ENCODE measurements at regions not wholly inside any gene's neighbourhood (a gene's known extent, or its start where the extent isn't known, plus 50 kb on each side); places are given as distances from the start of the nearest gene placed in this dataset.

DNA sequence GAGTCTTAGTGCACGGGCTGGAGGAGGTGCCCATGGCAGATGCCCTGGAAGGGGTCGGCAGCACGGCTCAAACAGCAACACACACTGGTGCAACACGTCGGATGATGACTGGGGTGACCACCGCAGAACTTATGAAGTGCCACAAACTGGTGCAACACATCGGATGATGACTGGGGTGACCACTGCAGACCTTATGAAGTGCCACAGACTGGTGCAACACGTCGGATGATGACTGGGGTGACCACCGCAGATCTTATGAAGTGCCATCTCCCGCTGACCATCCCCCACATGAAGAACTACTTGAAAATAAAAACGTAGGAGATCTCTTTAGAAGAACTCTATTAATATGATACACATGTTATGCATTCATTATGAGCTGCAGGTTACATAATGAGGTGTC is 218.3 kb downstream of the TBXT start:
- H3K27me3 ChIP-seq, result peaks cover 15% of the 10 kb centered on the region; the same call in 1 of the 2 replicates
- no peak overlapping the region for H3K4me3 ChIP-seq
- H3K9me3 ChIP-seq (replicated peaks), result no peaks in the 10 kb centered on the region
- no peaks in the 10 kb centered on the region for H3K4me1 ChIP-seq
- H3K27ac ChIP-seq, result no peak overlapping the region
- DNase-seq, result no peak
- H3K36me3 ChIP-seq, result no peaks in the 10 kb centered on the region

DNA sequence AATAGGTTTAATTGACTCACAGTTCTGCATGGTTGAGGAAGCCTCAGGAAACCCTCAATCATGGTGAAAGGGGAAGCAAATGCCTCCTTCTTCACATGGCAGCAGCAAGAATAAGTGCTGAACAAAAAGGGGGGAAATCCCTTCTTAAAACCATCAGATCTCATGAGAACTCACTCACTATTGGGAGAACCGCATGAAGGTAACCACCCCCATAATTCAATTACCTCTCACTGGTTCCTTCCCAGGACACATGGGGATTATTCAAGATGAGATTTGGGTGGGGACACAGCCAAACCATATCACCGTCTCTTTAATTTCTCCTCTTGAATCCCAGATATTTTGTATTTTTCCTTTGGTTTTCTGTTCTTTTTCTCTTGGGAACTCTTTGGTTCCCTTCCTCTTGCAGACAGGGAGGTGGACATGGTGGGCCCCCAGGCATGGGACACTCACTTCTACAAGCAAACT is 223.6 kb downstream of the TBXT start:
- Histone ChIP-seq H3K9me3 (replicated peaks) (no peaks in the 10 kb centered on the region), H3K4me1 (no peaks in the 10 kb centered on the region), H3K4me3 (no peak overlapping the region), H3K27me3 (peaks cover 3% of the 10 kb centered on the region; the same call in 1 of the 2 replicates), H3K36me3 (no peaks in the 10 kb centered on the region), H3K27ac (no peak overlapping the region)
- DNase-seq, result no peak

DNA sequence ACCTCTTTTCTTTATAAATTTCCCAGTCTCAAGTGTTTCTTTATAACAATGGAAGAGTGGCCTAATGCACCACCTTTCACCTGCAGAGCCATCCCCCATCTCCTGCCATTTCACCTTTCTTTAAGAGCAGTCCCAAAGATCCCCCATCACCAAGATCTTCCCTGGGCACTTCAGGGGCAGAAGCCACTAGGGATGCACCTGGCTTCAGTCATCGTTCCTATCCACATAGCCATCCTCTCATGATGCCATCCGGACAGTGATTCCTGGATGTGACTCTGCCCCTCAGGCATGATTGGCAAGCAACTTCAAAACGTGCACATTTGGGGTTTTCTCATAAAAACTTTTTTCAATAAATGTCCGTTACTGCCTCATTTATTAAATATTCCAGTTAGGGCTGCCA is 225.9 kb downstream of the TBXT start:
- Histone ChIP-seq H3K27ac (no peak overlapping the region), H3K4me1 (no peaks in the 10 kb centered on the region), H3K4me3 (no peak overlapping the region), H3K9me3 (replicated peaks) (no peaks in the 10 kb centered on the region), H3K27me3 (peaks cover 3% of the 10 kb centered on the region; the same call in 1 of the 2 replicates), H3K36me3 (no peaks in the 10 kb centered on the region)
- no peak for DNase-seq

DNA sequence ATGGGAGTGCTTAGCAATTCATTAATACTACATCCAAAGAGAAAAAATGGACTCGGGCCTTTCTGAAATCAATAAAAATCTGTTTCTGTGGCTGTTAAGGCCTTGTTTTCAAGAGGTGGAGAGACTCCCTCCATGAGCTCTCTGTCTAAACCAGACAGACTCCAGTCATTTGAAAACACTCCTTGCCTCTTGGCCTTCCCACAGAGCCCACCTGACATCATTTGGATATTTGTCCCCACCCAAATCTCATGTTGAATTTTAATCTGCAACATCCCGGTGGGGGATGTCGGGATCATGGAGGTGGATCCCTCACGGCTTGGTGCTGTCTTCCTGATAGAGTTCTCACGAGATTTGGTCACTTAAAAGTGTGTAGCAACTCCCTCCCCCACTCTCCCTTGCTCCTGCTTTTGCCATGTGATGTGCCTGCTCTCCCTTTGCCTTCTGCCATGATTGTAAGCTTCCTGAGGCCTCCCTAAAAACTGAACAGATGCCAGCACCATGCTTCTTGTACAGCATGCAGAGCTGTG is 226.3 kb downstream of the TBXT start:
- Histone ChIP-seq H3K27ac (no peak overlapping the region), H3K27me3 (0 out of 2 replicates have a peak, but pooled peaks cover 3% of the 10 kb centered on the region), H3K9me3 (replicated peaks) (no peaks in the 10 kb centered on the region), H3K4me3 (no peak overlapping the region), H3K4me1 (no peaks in the 10 kb centered on the region), H3K36me3 (no peaks in the 10 kb centered on the region)
- no peak for DNase-seq

DNA sequence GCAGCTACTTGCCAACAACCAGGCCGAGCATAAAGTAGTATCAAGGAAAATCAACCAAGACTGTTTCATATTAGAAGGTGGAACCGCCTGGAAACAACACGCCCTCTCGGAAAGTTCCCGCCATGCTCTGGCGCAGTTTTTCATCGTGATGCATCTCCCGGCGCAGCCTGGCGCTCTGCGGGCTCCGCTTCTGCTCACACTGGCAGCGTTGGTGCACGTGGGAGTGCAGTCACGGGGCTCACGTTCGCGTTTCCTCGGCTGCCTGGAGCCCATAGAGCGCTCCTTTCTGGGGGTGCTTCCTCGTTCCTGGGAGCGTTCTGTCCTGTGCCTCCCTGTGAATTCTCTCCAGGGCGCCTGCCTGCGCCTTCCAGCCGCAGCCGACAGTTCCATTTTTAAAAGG is 227.3 kb downstream of the TBXT start:
- no peak for DNase-seq
- H3K27ac ChIP-seq, result no peak overlapping the region

DNA sequence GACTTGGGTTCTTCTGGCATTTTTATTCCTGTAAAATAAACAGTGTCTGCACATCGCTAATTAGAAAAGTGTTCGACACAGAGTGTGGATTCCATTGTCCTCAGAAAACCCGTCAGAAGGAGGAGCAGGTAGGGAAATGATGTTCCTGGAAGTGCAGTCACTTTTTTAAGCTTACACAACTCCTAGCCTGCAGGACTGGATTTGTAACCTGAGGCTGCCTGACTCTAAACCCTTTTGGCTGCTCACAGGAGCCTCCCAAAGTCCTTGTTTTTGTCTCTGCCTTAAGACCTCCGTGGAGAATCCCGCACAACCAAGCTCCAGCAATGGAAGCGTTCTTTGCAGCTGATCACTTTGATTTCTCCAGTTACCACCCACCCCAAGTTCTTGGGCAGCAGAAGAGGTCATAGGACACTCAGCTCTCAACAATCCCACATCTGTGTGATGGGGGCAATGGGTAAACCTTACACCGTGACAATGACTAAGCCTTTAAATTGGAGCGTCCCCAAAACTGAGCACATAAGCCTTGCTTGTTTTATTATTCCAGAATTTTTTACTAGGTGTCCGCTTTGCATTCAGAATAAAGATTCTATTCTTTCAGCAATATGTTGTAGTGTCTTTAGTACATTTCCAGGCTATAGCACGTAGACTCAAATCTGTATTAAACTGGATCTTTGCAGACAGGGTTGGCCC is 227.9 kb downstream of the TBXT start:
- Histone ChIP-seq H3K4me3 (no peak overlapping the region), H3K4me1 (no peaks in the 10 kb centered on the region), H3K36me3 (no peaks in the 10 kb centered on the region), H3K27me3 (0 out of 2 replicates have a peak, but pooled peaks cover 3% of the 10 kb centered on the region), H3K27ac (no peak overlapping the region), H3K9me3 (replicated peaks) (no peaks in the 10 kb centered on the region)
- DNase-seq, result no peak

More for the DNA sequence above, 227.3 kb downstream of the TBXT start:
- Histone ChIP-seq H3K4me3 (no peak overlapping the region), H3K36me3 (no peaks in the 10 kb centered on the region), H3K4me1 (no peaks in the 10 kb centered on the region), H3K9me3 (replicated peaks) (no peaks in the 10 kb centered on the region), H3K27me3 (0 out of 2 replicates have a peak, but pooled peaks cover 3% of the 10 kb centered on the region)

DNA sequence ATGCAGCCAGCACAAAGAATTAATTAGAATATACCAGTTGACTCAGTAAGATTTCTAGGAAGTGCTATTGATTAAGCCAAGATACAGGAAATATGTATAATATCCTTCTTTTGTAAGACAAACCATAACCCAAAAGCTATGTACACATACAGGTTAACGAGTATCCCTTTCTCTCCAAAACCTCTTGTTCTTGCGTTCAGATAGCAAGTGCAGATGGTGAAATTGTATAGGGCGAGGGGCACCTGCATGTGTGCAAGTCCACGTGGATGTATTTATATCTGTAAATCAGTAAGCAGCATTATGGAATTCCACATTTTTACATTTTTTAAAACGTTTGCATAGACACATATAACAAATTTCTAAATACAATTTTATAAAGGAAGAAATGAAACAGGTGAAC is 228.6 kb downstream of the TBXT start:
- H3K9me3 ChIP-seq (replicated peaks), result no peaks in the 10 kb centered on the region
- no peaks in the 10 kb centered on the region for H3K36me3 ChIP-seq
- no peak overlapping the region for H3K27ac ChIP-seq
- DNase-seq, result no peak
- 0 out of 2 replicates have a peak, but pooled peaks cover 3% of the 10 kb centered on the region for H3K27me3 ChIP-seq
- H3K4me1 ChIP-seq, result no peaks in the 10 kb centered on the region
- H3K4me3 ChIP-seq, result no peak overlapping the region

DNA sequence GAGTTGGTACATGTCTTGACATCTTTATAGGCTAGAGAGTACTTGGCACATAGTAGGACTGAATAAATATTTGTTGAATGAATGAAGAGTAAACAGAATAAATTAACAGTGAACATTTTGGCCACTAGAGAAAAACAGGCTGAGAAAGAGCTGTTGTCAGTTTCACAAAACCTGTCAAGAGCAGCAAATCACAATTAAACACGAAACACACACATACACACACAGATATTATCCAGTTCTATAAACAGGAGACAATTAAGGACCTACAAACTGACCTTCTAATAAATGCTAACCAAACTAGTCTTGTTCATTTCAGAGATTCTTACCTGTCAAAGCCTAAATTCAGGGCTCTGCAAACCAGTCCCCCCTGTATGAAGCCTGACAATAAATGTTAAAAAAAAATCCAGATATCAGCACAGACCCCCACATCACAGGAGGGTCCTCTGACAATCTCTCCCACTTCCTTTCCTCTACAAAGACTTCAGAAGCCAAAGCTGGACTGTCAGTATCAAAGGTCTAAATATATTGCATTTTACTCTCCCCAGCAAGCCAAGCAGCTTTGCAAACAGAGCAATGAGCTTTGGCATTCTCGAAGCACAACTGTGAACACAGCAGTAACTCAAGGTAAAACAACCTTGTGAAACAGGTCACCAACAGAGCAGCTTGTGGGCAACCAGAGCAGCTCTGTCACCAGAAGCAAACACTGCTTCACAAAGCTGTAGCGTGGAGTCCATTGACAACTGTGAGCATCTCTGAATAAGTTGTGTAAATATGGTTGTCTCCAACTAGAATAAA is 229.9 kb downstream of the TBXT start:
- no peaks in the 10 kb centered on the region for H3K9me3 ChIP-seq (replicated peaks)

DNA sequence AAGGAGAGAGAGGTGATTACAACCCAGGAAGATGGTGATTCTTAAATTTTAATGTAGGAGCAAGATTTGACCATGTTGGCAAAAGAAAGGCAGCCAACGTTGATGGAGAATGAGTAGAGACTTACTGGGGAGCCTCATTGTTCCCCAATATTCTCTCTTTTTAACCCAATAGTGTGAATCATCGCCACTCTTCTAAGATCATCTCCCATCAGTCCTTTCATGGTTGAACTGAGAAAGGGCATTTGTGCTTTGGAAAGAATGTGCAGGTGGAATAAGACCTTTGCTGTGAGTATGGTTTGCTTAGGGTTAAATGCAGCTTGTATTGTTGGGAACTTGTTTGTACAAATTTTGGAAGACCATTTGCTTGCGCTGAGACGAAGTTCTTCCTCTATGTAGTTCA is 231.0 kb downstream of the TBXT start:
- H3K27me3 ChIP-seq, result 0 out of 2 replicates have a peak, but pooled peaks cover 3% of the 10 kb centered on the region
- no peak for DNase-seq
- no peaks in the 10 kb centered on the region for H3K36me3 ChIP-seq
- no peaks in the 10 kb centered on the region for H3K4me1 ChIP-seq
- H3K27ac ChIP-seq, result no peak overlapping the region
- H3K9me3 ChIP-seq (replicated peaks), result no peaks in the 10 kb centered on the region
- H3K4me3 ChIP-seq, result no peak overlapping the region

More for the DNA sequence above, 229.9 kb downstream of the TBXT start:
- no peak for DNase-seq
- H3K4me1 ChIP-seq, result no peaks in the 10 kb centered on the region
- no peak overlapping the region for H3K4me3 ChIP-seq
- H3K27me3 ChIP-seq, result 0 out of 2 replicates have a peak, but pooled peaks cover 3% of the 10 kb centered on the region
- no peak overlapping the region for H3K27ac ChIP-seq
- no peaks in the 10 kb centered on the region for H3K36me3 ChIP-seq

DNA sequence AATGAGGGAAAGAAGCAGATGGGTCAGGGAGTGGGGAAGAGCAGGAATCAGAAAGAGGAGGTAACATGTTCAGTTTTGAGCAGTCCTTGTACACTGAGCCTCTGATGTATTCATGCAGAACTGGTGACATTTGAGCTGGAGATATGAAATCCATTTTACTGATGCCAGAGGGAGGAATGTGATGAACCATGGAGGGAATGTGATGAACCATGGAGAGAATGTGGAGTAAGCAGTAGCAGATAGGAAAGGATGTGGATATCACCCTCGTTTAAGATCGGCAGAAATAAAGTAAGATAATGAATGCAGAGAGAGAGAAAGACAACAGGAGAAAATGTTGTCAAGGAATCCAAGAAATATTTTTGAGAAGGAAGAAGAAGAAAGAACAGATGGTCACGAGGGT is 231.6 kb downstream of the TBXT start:
- H3K36me3 ChIP-seq, result no peaks in the 10 kb centered on the region
- DNase-seq, result no peak
- H3K27ac ChIP-seq, result no peak overlapping the region
- peaks cover 5% of the 10 kb centered on the region; the same call in 1 of the 2 replicates for H3K27me3 ChIP-seq
- H3K4me1 ChIP-seq, result no peaks in the 10 kb centered on the region
- H3K4me3 ChIP-seq, result no peak overlapping the region
- no peaks in the 10 kb centered on the region for H3K9me3 ChIP-seq (replicated peaks)

DNA sequence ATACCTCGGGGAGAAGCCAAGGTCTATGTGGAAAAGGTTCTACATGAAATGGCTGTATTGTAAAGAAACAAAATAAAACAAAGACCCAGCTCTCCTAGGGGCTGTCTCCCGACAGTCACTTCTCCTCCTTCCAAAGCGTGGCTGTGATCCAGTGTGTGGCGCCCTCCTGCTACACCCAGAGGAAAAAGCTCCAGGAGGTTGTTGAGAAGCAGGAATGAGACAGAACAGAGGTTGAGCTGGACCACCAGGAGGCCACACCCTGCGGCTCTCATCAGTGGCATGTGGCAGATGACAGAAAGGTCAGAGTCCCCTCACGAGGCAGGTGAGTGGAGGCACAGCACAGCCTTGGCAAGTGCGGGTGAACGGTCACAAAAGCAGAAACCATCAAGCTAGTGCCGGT is 236.0 kb downstream of the TBXT start:
- Histone ChIP-seq H3K4me1 (no peaks in the 10 kb centered on the region), H3K4me3 (no peak overlapping the region), H3K9me3 (replicated peaks) (no peaks in the 10 kb centered on the region), H3K27ac (no peak overlapping the region), H3K36me3 (no peaks in the 10 kb centered on the region), H3K27me3 (peaks cover 6% of the 10 kb centered on the region; the same call in 1 of the 2 replicates)
- DNase-seq, result no peak

DNA sequence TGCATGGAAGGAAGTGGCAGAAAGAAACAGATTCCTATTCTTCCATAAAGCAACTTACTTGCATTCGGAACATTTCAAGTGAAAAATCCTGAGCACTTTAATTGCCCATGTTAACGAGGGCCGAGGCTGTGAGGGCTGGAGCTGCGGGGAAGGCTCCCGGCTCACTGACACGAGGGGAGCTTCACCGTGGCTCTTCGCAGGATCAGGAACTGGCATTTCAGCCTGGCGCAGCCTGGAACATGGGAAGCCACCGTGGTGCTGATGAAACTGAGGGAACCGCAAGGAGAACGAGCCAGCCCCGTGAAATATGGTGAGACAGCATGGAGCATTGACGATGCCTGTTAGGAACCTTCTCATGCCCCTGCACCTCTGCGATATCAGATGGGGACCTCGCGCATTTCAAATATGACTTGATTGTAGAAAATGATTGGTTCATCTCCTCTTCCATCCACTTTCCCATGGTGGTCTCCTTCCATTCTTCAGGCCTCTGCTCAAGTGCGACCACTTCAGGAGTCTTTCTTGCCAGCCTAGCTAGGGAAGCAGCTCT is 236.9 kb downstream of the TBXT start:
- no peaks in the 10 kb centered on the region for H3K9me3 ChIP-seq (replicated peaks)
- H3K27ac ChIP-seq, result no peak overlapping the region
- H3K27me3 ChIP-seq, result peaks cover 6% of the 10 kb centered on the region; the same call in 1 of the 2 replicates
- no peak for DNase-seq
- no peaks in the 10 kb centered on the region for H3K36me3 ChIP-seq
- H3K4me3 ChIP-seq, result no peak overlapping the region
- H3K4me1 ChIP-seq, result no peaks in the 10 kb centered on the region

DNA sequence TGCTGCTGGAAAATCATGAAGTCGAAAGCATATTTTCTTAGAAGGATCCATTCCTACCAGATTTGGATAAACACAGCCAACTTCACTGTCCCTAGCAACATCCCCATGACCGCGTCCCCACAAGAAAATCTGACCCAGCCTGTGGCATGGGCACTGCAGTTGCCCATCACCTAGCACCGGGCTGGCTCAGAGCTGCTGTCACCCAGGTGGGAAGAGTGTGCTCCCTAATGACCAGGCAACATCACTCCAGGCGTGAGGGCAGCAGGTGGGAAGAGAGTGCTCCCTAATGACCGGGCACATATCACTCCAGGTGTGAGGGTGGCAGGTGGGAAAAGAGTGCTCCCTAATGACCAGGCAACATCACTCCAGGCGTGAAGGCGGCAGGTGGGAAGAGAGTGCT is 238.0 kb downstream of the TBXT start:
- Histone ChIP-seq H3K9me3 (replicated peaks) (no peaks in the 10 kb centered on the region), H3K27ac (no peak overlapping the region), H3K4me3 (no peak overlapping the region), H3K4me1 (no peaks in the 10 kb centered on the region), H3K36me3 (no peaks in the 10 kb centered on the region), H3K27me3 (peaks cover 6% of the 10 kb centered on the region; the same call in 1 of the 2 replicates)
- no peak for DNase-seq

DNA sequence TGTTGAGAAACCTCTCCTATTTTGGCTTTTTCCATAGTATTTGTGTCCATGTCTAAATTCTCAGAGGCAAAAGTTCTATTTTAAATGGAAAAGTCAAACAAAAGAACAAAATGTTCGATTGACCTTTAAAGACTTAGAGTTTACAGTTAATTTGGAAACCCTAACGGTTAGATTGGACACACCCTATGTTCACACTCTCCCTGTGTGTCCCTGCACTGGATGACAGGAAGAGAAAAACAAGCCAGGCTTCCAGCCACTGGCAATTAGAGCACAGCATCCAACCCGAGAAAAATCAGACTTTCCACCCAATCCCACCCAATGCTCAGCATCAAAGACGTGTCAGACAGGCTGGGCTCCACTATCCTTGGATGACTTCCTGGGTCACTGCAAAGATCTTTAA is 241.3 kb downstream of the TBXT start:
- peaks cover 4% of the 10 kb centered on the region; the same call in 1 of the 2 replicates for H3K4me1 ChIP-seq
- H3K27ac ChIP-seq, result no peak overlapping the region
- no peaks in the 10 kb centered on the region for H3K36me3 ChIP-seq
- no peaks in the 10 kb centered on the region for H3K9me3 ChIP-seq (replicated peaks)
- DNase-seq, result no peak
- peaks cover 6% of the 10 kb centered on the region; the same call in 1 of the 2 replicates for H3K27me3 ChIP-seq
- no peak overlapping the region for H3K4me3 ChIP-seq
